HEK293T (cell line): ENCODE measurements at regions not wholly inside any gene's neighbourhood (a gene's known extent, or its start where the extent isn't known, plus 50 kb on each side); places are given as distances from the start of the nearest gene placed in this dataset.

Experiments
- CTCF ChIA-PET: fragments of 350-600 bp; formaldehyde crosslinking; extraction: SDS; loops from one replicate; lab custom pipeline; 2021; ENCODE audit warnings: antibody characterized with exemption, inconsistent platforms; lab: Yijun Ruan, JAX
- POLR2A ChIA-PET: fragments of 350-600 bp; formaldehyde crosslinking; extraction: SDS; loops from one replicate; lab custom pipeline; 2020; ENCODE audit warnings: antibody characterized with exemption, inconsistent platforms; lab: Yijun Ruan, JAX
- DNase-seq: peaks from one replicate; pipeline ENCODE4 v3.0.0; 2012; ENCODE audit warnings: mixed read lengths; ENCODE audit errors: extremely low spot score
- ARNT ChIP-seq: fragments of 450-650 bp; IDR thresholded peaks from 2 replicates; pipeline ENCODE4 v1.6.1; 2017; ENCODE audit warnings: mild to moderate bottlenecking
- BHLHE40 ChIP-seq: fragments of 450-650 bp; IDR thresholded peaks from 2 replicates; pipeline ENCODE4 v1.6.1; 2016; ENCODE audit warnings: mild to moderate bottlenecking, moderate library complexity, borderline replicate concordance
- CTBP1 ChIP-seq: fragments of 450-650 bp; IDR thresholded peaks from 2 replicates; pipeline ENCODE4 v1.6.1; 2016; ENCODE audit warnings: borderline replicate concordance
- ELF4 ChIP-seq: fragments of 450-650 bp; IDR thresholded peaks from 2 replicates; pipeline ENCODE4 v1.6.1; 2017; ENCODE audit warnings: antibody characterized with exemption
- FOXA1 ChIP-seq: fragments of 450-650 bp; IDR thresholded peaks from 2 replicates; pipeline ENCODE4 v1.6.1; 2016; ENCODE audit warnings: mild to moderate bottlenecking
- FOXK2 ChIP-seq: fragments of 450-650 bp; IDR thresholded peaks from 2 replicates; pipeline ENCODE4 v1.6.1; 2016; ENCODE audit warnings: mild to moderate bottlenecking
- FOXM1 ChIP-seq: fragments of 450-650 bp; IDR thresholded peaks from 2 replicates; pipeline ENCODE4 v1.6.1; 2017; ENCODE audit warnings: mild to moderate bottlenecking, borderline replicate concordance
- HDGF ChIP-seq: fragments of 450-650 bp; IDR thresholded peaks from 2 replicates; pipeline ENCODE4 v1.6.1; 2017; ENCODE audit warnings: antibody characterized with exemption, borderline replicate concordance
- L3MBTL2 ChIP-seq: fragments of 450-650 bp; conservative IDR thresholded peaks from 2 replicates; pipeline ENCODE4 v1.6.1; 2016; ENCODE audit warnings: mild to moderate bottlenecking
- LEF1 ChIP-seq: fragments of 450-650 bp; IDR thresholded peaks from 2 replicates; pipeline ENCODE4 v1.6.1; 2017; ENCODE audit warnings: mild to moderate bottlenecking, borderline replicate concordance
- NFRKB ChIP-seq: fragments of 450-650 bp; IDR thresholded peaks from 2 replicates; pipeline ENCODE4 v1.6.1; 2016; ENCODE audit warnings: mild to moderate bottlenecking, moderate library complexity
- SP1 ChIP-seq: fragments of 450-650 bp; IDR thresholded peaks from 2 replicates; pipeline ENCODE4 v1.6.1; 2017
- SUZ12 ChIP-seq: fragments of 450-650 bp; IDR thresholded peaks from 2 replicates; pipeline ENCODE4 v1.6.1; 2016; ENCODE audit warnings: mild to moderate bottlenecking
- TARDBP ChIP-seq: fragments of 450-650 bp; IDR thresholded peaks from 2 replicates; pipeline ENCODE4 v1.6.1; 2016
- ZNF384 ChIP-seq: fragments of 450-650 bp; IDR thresholded peaks from 2 replicates; pipeline ENCODE4 v1.6.1; 2016
- TF ChIP-seq, protein P1 (sequence below): fragments of 450-650 bp; IDR thresholded peaks from 2 replicates; pipeline ENCODE4 v1.6.1; 2016

- POLR2A ChIA-PET = no interaction called here
- CTCF ChIA-PET = no interaction called here
- TF ChIP-seq ELF4 (no peak), HDGF (no peak), ZNF384 (no peak), L3MBTL2 (no peak), ARNT (no peak), SP1 (no peak), FOXK2 (no peak), CTBP1 (no peak), FOXA1 (no peak), FOXM1 (no peak)
- TF ChIP-seq, protein P1, sequence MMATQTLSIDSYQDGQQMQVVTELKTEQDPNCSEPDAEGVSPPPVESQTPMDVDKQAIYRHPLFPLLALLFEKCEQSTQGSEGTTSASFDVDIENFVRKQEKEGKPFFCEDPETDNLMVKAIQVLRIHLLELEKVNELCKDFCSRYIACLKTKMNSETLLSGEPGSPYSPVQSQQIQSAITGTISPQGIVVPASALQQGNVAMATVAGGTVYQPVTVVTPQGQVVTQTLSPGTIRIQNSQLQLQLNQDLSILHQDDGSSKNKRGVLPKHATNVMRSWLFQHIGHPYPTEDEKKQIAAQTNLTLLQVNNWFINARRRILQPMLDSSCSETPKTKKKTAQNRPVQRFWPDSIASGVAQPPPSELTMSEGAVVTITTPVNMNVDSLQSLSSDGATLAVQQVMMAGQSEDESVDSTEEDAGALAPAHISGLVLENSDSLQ = no peak
- no peak for DNase-seq
These were observed 223.8 kb downstream of the BLID start for GRCh38 chr11:121892131-121892681.

GRCh38 chr11:121890946-121891515 lies 225.0 kb downstream of the BLID start:
- CTCF ChIA-PET = no interaction called here
- POLR2A ChIA-PET = no interaction called here
- DNase-seq = no peak

DNA sequence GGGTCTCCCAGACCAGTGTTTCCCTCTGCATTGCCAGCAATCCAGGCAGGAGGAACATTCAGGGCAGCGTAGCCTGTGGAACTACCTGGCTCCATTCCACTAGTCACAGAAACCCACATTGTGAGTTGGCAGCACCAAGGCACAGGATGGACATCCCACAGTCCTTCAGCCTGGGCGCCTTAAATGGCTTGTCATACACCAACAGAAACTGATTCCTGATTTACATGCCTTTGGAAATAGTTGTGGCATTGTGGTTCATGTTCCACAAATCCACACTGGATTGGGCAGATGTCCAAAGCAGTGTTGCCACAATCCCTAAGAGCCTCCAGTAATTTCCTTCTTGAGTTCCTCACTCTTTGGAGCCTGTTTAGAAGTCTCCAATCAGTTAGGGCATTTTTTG lies 225.6 kb downstream of the BLID start:
- POLR2A ChIA-PET = no interaction called here
- DNase-seq = no peak
- CTCF ChIA-PET = no interaction called here

More at GRCh38 chr11:121890946-121891515, 225.0 kb downstream of the BLID start:
- TF ChIP-seq FOXA1 (no peak), SP1 (no peak), ARNT (no peak), LEF1 (no peak), ELF4 (no peak), CTBP1 (no peak), FOXM1 (no peak), HDGF (no peak), BHLHE40 (no peak), FOXK2 (no peak), L3MBTL2 (no peak), SUZ12 (no peak), NFRKB (no peak), TARDBP (no peak), ZNF384 (no peak)
- TF ChIP-seq, protein P1 = no peak

DNA sequence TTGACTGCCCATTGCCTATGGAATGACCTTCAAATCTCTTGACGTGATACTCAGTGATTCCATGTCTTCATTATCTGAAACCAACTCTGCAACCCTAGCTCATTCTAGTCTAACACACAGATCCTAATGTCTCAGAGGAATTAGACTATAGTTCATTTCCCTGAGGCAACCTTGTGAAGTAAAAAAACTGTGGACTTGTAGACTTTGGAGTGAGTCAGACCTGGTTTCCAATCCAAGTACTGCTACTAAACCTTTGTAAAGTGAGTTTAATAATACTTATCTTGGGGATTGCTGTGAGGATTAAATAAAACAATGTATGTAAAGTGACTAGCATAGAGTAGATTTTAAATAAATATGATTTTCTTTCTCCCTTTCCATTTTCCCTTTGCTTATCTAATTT lies 226.1 kb downstream of the BLID start:
- no peak for TF ChIP-seq SP1
- no peak for TF ChIP-seq BHLHE40
- TF ChIP-seq L3MBTL2 = no peak
- TF ChIP-seq ARNT = no peak
- TF ChIP-seq SUZ12 = no peak
- no peak for DNase-seq
- CTCF ChIA-PET = no interaction called here
- POLR2A ChIA-PET = no interaction called here

More for the DNA sequence above, 225.6 kb downstream of the BLID start:
- TF ChIP-seq ZNF384 (no peak), TARDBP (no peak), FOXK2 (no peak), ARNT (no peak), LEF1 (no peak), FOXM1 (no peak), L3MBTL2 (no peak), ELF4 (no peak), HDGF (no peak)

DNA sequence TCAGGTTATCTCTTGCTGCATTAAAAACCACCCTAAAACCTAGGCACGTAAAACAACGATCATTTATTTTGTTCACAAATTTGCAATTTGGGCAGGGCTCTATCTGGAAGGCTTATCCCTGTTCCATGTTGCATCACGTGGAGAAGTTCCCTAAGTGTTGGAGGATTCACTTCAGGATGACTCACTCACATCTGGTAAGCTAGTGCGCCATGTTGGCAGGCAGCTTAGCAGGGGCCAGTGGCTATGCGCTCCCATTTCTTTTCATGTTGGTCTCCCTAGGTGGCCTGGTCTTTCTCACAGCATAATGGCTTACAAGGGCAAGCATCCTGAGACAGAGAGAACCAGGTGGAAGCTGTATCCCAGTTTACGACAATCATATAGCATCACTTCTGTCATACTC lies 226.8 kb downstream of the BLID start:
- ChIA-PET POLR2A (interaction anchor here (0.7 kb wide), 1 partner anchor 147 kb away, joined by 4 read pairs; no protein-coding TSS in a partner anchor), CTCF (no interaction called here)
- TF ChIP-seq HDGF (no peak), SUZ12 (no peak), ZNF384 (no peak), ARNT (no peak), L3MBTL2 (no peak), LEF1 (no peak), TARDBP (no peak), FOXM1 (no peak), BHLHE40 (no peak), FOXA1 (no peak)
- TF ChIP-seq, protein P1 = no peak
- DNase-seq = no peak

DNA sequence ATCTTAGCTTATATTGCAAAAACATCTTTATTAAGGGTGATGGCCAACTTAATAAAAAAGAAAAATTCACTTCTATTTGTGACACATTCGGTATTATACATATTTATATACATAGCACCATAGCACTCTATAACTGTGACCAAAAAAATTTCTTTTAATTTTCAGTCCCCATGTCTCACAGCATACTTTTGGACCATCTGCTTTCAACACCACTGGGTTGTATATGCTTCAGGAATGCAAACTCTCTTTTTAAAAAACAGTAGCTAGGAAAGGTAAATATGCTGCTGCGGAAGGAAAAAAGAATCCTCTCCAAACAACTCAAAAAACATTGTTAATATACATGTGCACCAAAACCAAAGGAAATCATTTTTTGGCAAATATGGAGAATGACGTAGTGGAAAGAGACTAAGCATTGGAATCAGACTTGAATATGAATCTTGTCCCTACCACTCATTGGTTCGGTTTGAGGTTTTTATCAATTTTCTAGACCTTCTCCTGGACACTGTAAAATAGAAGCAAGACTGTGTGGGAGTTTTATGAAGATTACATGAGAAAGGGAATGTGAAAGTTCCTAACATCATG lies 227.9 kb downstream of the BLID start:
- DNase-seq = no peak
- ChIA-PET POLR2A (no interaction called here), CTCF (no interaction called here)
- TF ChIP-seq FOXM1 (no peak), FOXK2 (no peak), TARDBP (no peak), LEF1 (no peak), ARNT (no peak), NFRKB (no peak), SUZ12 (no peak), HDGF (no peak), FOXA1 (no peak), ZNF384 (no peak), CTBP1 (no peak), L3MBTL2 (no peak), SP1 (no peak), BHLHE40 (no peak), ELF4 (no peak)
- TF ChIP-seq, protein P1 = no peak
